Breast epithelium (tissue), 3 donors: ENCODE measurements at regions not wholly inside any gene's neighbourhood (a gene's known extent, or its start where the extent isn't known, plus 50 kb on each side); places are given as distances from the start of the nearest gene placed in this dataset.

Experiments used
- CTCF ChIP-seq, 3 donors: fragments of 450-650 bp; IDR thresholded peaks; one replicate each; pipeline ENCODE4 v1.5.1; 2016 to 2017; ENCODE audit warnings: antibody characterized with exemption in 3 of 3, mild to moderate bottlenecking in 3 of 3, moderate library complexity in 3 of 3
- POLR2A ChIP-seq: fragments of 450-650 bp; IDR thresholded peaks from one replicate; pipeline ENCODE4 v1.6.1; 2016; ENCODE audit warnings: antibody characterized with exemption, mild to moderate bottlenecking, moderate library complexity
- POLR2AphosphoS5 ChIP-seq, 3 donors: sonication (generic); formaldehyde crosslinking; IDR thresholded peaks; one replicate each; pipeline ENCODE4 v1.6.1; 2017; ENCODE audit warnings: antibody characterized with exemption in 3 of 3

DNA sequence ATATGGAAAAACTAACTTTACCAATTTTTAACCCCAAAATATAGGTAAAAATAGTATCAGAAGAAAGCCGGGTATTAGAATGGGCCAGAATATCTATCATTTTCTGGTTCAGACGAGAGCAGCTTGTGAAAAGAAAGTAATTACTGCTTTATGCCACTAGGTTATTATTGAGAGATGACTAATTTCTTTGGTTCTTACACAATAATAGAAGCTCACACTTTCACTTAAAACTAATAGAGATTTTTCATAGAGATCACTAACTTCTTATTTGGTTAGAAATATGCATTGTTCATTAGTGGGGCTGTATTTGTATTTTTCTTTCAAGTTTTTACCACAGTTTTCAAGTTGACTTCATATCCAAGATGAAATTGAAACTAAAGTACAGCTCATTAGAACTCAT is 1241.2 kb upstream of the FLRT2 start:
- TF ChIP-seq CTCF (IDR thresholded peaks at IDR 0.05) (no peak), POLR2AphosphoS5 (IDR thresholded peaks at IDR 0.05) (no peak), POLR2A (no peak)
